ENCODE measurements at regions not wholly inside any gene's neighbourhood (a gene's known extent, or its start where the extent isn't known, plus 50 kb on each side); places are given as distances from the start of the nearest gene placed in this dataset.
"Not testable (repeated sequence)": the region's sequence is repeated elsewhere in the genome, so short reads cannot be mapped to it uniquely, and the experiment has no call there.

DNA sequence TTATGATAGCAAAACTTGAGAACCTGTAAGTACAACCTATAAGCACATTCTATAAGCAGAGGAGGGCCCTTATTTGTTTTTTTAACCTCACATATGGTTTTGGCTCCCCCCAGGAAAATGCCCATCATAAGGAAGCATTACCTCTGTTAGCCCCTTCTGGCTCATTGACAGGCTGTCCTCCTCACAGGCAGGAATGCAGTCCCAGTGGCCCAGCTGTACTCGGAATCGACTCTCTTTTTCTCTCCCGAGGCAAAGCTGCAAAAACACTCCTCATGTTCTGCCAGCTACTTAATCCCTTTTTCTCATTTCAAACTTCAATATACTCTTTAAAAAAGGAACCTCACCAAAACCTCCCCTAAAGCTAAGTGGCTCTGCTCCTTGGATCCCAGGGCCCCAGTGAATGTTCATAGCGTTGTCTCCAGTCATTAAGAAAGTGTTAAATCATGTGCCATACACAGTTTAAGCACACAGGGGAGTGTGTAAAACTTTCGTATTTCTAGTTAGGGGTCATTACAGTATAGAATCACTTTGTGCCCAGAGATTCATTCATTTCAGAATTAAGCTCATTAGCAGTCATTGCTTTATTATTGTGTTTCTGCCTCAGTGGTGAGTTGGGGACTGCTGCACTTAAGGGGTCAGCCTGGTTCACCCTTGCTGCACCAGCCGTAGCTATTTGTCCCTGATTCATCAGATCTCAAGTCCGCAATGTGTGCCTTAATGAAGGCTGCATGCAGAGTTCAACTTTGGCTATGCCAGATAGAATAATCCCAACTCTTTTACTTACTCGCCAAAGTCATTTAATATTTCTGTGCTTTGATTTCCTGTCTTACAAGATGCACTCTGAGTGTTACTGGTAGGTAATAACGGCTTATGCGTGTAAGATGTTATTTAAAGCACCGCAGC is 57.6 kb downstream of the JRKL start:
- FAIRE-seq = no peak
- DNase-seq (ENCODE audit: extremely low spot score, insufficient read length, low read depth) = no peak

DNA sequence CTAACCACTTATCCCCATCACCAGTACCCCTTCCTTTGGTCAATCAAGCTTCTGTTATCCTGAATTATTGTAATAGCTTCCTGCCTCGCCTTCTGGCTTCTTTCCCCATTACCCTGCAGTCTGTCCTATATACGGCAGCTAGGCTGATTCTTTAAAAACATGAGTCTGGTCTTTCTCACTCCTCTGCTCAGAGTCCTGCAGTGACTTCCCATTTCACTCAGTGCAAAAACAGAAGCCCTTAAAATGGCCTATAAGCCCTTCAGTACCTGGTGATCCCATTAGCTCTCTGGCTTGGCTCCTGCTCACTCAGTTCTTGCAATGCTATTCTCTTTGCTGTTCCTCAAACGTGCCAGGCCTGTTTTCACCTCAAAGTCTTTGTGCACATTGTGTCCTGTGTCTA is 58.4 kb downstream of the JRKL start:
- FAIRE-seq (no peak), DNase-seq (ENCODE audit: extremely low spot score, insufficient read length, low read depth) (no peak)

DNA sequence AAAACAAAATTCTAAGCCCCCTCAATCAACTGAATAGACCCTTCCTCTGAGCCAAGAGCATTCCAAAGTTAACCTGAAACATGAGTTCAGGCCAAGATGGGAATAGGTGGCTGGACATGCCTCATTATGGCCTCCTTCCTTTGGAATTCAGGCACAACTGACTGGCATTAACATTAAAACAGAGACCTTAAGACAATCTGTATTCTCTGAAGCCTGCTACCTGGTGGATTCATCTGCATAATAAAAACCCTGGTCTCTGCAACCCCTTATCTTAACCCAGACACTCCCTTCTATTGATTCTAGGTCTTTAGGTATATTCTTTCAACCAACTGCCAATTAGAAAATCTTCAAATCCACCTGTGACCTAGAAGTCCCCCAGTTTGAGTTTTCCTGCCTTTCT is 66.3 kb downstream of the JRKL start:
- FAIRE-seq (no peak), DNase-seq (ENCODE audit: extremely low spot score, insufficient read length, low read depth) (no peak)

DNA sequence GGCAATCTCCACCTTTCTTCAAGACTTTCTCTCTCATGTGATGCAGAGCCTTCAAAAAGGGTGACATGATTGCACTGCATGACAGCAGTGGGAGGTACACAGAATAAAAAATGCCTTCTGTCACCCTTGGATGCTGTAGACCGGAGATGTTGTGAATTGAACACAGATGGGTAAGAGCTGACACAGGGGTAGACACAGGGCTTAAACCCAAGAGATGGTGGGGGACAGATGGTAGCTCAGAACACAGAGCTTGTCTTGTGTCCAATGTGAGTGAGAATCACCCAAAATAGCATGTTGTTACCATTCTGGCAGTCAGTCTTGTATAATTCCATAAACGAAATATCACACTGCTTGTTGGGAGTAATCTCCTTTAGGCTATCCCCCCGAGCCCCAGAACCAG is 69.9 kb downstream of the JRKL start:
- no peak for FAIRE-seq
- DNase-seq (ENCODE audit: extremely low spot score, insufficient read length, low read depth) = no peak

DNA sequence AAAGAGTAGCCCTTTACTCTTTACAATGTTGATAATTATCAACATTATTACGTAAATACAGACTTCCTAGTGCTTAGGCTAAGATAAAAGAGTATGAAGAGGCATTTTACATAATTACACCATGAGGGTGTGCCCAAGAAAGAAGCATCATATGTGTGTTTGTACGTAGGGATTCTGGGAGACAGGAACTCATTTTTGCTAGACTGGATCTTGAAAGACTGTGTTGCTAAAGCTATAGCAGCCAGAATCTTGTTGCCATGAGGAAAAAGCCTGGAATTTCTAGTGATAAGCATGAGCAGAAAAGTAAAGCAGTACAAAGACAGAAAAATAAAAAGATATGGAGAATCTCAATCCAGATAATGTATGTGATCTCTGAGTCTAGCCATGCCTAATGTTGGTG is 72.1 kb downstream of the JRKL start:
- FAIRE-seq = no peak
- DNase-seq (ENCODE audit: extremely low spot score, insufficient read length, low read depth) = no peak

DNA sequence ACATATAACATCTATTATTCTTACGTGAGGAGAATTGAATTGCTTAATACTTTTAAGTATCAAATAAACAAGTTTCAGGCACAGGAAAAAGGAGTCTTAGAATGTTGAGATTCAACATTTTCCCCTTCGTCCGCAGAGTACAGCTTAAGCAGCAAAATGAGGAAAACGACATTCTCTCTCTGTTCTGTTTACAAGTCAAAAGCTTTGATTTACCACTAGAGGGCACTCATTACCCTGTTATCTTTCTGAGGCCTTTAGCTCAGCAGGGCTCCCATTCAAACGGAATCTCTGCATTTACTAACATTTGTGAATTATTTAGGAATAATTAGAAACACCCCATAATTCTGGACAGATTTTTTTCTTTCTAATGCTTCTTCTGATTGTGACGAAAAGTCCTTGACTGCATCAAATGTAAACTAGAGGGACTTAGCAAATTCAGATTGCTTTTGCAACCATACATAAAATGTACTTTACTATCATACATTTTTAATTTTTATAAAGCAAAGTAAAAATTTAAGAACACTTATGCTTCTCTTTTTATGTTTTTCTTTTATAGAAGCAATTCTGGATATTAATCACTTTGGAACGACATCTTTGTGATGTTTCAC is 75.0 kb downstream of the JRKL start:
- FAIRE-seq = peak; percentile 79
- DNase-seq (ENCODE audit: extremely low spot score, insufficient read length, low read depth) = peak; percentile 38

DNA sequence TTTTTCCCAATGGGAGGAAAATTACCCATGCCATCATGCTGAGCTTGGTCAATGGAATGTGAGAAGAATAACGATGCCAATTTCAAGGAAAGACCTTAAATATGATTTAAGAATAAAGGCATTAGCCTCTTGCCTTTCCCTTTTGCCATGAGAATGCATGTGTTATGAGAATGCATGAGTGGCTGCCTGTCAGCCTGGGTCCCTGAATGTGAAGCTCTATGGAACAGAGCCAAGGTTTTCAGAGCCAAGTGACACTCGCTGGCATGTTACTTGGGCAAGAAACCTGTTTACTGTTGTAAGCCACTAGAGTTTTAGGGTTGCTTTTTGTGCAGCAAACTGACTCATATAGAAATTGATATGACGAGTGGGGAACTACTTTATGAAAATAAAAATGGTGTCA is 75.7 kb downstream of the JRKL start:
- DNase-seq (ENCODE audit: extremely low spot score, insufficient read length, low read depth) = no peak
- no peak for FAIRE-seq

DNA sequence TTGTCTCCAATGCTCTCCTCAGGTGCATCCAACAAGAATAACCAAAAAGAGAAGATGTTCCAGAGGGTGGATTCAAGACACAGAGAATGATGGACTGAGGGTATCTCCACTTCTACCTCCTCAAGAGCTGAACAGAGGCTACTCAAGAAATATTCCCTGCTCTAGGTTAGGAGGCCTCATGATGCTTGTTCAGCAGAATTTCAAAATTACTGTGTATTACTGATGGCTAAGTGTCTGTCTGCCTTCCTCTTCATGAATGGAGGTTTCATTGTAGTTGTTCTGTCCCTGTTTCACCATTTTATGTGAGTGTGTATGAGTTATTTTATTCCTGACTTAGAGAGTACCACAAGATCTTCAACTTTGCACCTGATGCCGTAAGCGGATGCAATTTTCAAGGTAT is 76.8 kb downstream of the JRKL start:
- no peak for DNase-seq (ENCODE audit: extremely low spot score, insufficient read length, low read depth)
- FAIRE-seq = no peak

DNA sequence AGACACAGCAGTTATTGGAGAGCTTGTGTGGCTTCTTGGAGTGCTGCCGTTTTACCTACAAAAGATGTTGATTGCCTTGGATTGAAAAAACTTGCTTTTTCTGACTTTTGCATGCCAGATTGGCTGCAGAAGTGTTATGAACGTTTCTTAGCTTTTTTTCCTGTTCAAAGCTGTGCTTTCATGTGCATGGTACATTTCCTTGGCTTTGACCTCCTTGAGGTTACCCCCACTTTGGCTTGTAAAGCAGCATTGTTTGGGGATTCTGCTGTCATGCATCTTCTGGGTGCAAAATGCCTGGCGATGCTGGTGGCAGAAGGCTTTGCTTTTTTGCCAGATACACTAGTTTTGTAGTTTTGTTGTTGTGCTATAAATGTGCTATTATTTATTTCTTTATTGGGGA is 80.0 kb downstream of the JRKL start:
- DNase-seq (ENCODE audit: extremely low spot score, insufficient read length, low read depth) = no peak
- no peak for FAIRE-seq

DNA sequence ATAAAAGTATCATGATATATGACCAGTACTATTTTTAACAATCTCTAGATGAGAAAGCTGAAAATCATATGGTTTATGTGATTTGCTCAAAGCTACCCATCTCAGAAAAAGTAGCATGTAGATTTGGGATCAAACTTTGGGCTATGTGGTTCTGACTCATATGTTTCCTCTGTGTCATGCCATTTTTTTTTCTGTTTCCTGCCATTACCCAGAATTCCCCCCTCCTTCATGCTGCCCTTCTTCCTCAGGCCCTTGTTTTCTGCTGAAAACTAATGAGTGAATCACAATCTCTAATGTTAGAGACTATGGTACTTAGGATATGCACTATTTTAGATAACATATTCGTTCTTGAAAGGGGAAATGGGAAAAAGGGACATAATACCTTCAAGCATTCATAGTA is 80.7 kb downstream of the JRKL start:
- DNase-seq (ENCODE audit: extremely low spot score, insufficient read length, low read depth) = no peak
- no peak for FAIRE-seq

DNA sequence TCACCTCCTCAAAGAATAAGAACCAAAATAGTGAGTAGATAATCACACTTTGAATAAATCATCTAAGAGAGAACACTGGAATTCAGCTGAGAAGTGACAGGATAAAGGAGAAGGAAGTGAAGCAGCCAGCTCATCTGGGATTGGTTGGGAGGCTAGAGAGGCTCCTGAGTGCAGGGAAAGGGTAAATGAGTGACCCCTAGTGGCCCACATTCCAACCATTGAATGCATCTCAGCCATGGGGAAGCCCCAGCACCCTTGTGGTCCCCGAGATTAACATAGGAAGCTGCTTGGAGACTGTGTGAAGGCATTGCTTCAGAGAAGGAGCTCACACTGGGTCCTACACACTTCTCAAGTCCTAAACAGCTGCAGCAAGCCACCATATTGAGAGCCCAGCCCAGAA is 82.3 kb downstream of the JRKL start:
- DNase-seq (ENCODE audit: extremely low spot score, insufficient read length, low read depth) (no peak), FAIRE-seq (no peak)

DNA sequence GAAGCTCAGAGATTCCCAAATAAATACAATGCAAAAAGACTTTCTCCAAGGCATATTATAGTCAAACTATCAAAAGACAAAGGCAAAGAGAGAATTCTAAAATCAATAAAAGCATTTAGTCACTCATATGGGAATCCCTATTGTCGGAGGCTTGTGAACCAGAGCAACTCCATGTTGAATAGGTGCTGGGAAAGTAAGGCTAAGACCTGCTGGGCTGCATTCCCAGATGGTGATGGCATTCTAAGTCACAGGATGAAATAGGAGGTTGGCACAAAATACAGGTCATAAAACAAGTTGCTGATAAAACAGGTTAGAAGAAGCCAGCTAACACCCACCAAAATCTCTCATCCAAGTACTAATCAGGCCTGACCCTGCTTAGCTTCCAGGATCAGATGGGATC is 84.5 kb downstream of the JRKL start:
- FAIRE-seq = no peak

DNA sequence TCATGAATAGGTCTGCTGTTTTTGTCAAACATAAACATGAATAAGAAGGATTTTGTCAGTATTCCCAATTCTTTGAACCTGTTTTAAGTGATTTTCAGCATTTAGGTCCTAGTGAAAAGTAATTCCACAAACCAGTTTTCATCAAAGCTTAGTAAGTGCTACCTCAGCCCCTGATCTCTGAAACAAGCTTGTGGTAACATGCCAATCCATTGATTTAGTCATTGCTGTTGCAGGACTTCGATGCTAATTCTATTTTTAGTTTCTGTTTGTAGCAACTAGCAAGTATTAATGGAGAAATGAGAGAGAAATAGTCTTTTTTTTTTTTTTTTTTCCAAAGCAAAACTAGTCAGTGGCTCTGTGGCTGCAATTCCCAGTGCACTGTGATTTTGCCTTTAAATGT is 91.4 kb downstream of the JRKL start:
- FAIRE-seq (no peak), DNase-seq (ENCODE audit: extremely low spot score, insufficient read length, low read depth) (no peak)

More for the DNA sequence above, 84.5 kb downstream of the JRKL start:
- no peak for DNase-seq (ENCODE audit: extremely low spot score, insufficient read length, low read depth)

DNA sequence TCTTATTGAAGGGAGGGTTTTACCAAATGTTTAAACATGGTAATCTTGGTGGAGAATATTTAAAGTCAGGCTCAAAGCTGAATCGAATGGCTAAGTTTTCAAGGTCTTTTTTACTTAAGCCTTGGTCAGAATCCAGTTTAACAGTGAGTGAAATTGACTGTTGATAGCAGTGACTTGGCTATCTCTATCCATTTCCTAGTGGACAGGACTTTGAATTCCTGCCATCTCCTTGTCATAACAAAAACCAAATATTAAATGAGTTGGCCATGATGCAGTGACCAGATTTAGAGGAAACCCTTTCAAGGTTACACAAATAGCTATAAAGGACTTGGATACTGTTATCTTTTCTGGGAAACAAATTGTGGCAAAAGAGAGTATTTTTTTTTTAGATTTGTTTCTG is 92.0 kb downstream of the JRKL start:
- DNase-seq (ENCODE audit: extremely low spot score, insufficient read length, low read depth) = no peak
- FAIRE-seq = no peak

DNA sequence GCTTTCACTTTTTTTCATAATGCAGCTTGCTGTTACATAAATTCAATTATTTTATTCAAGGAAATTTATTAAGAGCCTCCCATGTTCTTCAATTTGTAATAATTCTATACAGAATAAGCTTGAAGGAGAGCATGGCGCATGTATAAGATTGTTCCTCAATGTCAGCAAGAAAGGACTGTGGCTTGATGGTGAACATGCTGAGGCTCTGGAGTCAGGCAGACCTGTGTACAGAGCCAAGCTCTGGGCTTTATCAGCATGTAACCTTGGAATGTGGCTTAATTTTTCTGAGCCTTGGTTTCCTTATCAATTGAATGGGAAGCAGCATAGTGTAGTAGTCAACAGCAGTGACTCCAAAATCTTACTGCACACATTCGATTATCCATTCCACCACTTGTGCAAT is 92.4 kb downstream of the JRKL start:
- FAIRE-seq = no peak
- no peak for DNase-seq (ENCODE audit: extremely low spot score, insufficient read length, low read depth)

DNA sequence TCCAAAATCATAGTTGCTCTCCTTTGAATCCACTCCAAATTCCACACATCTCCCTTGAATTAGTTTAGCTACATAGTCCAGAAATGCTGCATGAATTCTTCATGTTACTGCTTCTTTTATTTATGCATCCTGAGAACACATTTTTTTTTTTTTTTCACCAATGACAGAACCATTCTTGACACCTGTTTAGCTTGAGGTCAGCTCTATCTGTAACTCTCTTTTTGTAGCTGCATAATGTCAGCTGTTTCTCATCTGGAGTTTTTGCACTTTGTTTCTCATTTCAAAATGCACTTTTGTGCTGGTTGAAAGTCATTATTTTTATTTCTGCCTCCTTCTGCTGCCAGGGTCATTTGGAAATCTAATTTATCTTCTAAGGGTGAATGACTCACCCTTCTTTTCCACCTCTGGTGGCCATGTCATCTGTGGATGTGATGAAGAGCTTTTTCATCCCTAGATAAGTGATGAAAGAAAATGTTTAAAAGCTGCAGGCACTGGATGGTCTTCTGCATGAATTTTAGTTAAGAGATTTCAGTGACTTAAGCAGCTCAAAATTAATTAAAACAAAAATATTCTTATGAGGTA is 93.7 kb downstream of the JRKL start:
- FAIRE-seq (no peak), DNase-seq (ENCODE audit: extremely low spot score, insufficient read length, low read depth) (no peak)

DNA sequence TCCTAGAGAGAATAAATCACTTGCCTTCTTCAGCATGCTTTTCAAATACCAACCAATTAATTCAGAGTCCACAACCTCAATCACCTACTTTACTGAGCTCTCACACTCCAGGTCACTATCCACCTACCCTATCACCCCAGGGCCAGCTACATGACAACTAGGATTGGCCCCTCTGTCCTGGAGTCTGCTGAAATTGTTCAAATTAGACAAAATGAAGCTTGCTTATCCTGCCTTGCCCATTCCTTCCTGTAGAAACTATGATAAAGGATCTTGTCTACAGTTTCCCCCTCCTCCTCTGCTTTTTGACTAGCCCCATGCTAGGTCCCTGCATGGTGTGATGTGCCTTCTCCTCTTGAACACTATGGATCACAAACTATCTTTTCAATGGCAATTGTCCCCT is 94.5 kb downstream of the JRKL start:
- no peak for FAIRE-seq
- DNase-seq (ENCODE audit: extremely low spot score, insufficient read length, low read depth) = no peak

DNA sequence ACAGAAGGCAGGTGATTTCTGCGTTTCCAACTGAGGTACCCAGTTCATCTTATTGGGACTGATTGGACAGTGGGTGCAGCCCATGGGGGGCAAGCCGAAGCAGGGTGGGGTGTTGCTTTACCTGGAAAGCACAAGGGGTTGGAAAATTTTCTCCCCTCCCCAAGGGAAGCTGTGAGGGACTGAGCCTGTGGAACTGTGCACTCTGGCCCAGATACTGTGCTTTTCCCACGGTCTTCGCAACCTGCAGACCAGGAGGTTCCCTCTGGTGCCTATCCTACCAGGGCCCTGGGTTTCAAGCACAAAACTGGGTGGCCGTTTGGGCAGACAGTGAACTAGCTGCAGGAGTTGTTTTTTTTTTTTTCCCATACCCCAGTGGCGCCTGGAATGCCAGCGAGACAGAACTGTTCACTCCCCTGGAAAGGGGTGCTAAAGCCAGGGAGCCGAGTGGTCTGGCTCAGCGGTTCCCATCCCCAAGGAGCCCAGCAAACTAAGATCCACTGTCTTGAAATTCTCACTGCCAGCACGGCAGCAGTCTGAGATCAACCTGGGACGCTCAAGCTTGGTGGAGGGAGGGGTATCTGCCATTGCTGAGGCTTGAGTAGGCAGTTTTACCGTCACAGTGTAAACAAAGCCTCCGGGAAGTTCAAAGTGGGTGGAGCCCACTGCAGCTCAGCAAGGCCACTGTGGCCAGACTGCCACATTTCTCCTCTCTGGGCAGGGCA is 97.2 kb downstream of the JRKL start:
- DNase-seq (ENCODE audit: extremely low spot score, insufficient read length, low read depth) (no peak), FAIRE-seq (no peak)

DNA sequence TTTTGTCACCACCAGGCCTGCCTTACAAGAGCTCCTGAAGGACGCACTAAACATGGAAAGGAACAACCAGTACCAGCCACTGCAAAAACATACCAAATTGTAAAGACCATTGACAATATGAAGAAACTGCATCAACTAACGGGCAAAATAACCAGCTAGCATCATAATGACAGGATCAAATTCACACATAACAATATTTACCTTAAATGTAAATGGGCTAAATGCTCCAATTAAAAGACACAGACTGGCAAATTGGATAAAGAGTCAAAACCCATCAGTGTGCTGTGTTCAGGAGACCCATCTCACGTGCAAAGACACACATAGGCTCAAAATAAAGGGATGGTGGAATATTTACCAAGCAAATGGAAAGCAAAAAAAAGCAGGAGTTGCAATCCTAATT is 99.1 kb downstream of the JRKL start:
- not testable (repeated sequence) for FAIRE-seq; DNase-seq (ENCODE audit: extremely low spot score, insufficient read length, low read depth)

DNA sequence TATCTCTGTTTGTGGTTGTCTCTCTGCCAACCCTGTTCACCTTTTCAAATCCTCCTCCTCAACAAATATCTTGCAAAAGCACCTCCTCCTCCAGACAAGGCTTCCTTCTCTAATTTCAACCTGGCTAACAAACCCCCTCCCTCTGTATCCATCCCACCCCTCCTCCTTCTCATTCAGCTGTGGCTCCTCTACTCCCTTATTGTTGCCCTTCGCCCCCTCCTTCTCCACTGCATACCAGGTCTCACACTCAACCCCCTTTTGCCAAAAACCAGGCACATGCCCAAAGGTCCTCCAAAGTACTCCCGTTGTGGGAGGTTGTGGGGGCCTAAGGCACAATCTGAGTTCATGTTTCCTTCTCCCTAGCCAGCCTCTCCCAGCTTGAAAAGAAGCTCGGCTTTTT is 110.6 kb downstream of the JRKL start:
- DNase-seq (ENCODE audit: extremely low spot score, insufficient read length, low read depth) (no peak), FAIRE-seq (no peak)

DNA sequence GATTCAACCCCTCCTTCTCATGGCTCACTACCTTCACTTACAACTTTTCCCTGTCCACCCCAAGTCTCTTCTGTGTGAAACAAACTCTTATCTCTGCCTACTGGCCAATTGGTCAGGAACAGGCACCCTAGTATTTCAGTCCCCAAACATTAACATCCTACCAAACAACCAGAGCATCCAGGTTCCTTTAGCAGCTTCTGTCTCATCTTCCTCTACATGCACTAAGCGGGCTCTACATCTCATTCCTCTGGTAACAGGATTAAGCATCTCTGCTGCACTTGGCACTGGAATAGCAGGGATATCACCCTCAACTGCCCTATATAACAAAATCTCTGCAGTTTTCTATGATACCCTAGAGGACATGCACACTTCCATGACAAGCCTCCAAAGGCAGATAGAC is 116.2 kb downstream of the JRKL start:
- no peak for DNase-seq (ENCODE audit: extremely low spot score, insufficient read length, low read depth)
- FAIRE-seq = no peak

Measured in GM18507 (cell line).